HS-27A (cell line): ENCODE measurements at regions not wholly inside any gene's neighbourhood (a gene's known extent, or its start where the extent isn't known, plus 50 kb on each side); places are given as distances from the start of the nearest gene placed in this dataset.
"Not testable (repeated sequence)": the region's sequence is repeated elsewhere in the genome, so short reads cannot be mapped to it uniquely, and the experiment has no call there.

Source experiments
- DNase-seq: peaks from one replicate; pipeline ENCODE4 v3.0.0-alpha.2; 2012; ENCODE audit warnings: low read depth, missing footprints

DNA sequence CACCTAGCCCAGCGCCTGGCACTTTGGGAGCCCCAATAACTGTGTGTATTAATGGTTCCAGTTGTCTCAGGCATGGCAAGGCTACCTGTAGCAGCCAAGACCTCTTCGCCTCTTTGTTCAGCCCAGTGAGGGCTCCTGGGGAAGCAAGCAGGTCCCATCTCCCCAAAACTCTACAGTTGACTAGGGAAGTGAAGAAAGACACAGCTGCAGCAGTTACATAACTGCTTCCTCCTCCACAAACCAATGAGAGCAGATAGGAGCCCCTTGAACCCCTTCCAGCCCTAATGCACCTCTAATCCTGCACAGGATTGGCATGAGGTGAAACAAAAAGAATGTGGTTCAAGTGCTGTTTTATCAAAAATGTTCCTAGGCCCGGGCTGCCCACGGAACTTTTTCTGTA lies 100.5 kb downstream of the SYF2 start:
- no peak for DNase-seq

DNA sequence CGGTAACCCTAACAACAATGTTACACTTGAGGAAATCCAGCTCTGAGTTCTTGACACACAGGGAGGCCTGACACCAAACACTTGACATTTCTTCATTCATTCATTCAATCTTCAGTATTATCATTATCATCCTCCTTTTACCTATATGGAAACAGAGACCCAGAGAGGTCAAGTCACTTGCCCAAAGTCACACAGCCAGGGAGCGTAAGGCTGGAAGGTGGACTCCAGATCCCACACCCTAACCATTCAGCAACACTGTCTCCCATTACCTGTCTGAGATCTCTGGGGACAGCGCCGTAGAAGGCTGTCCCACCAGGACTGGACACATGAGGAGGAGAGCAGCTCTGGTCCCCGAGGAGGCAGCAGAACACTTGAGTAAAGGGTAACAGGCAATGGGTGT lies 101.4 kb downstream of the SYF2 start:
- DNase-seq = no peak

DNA sequence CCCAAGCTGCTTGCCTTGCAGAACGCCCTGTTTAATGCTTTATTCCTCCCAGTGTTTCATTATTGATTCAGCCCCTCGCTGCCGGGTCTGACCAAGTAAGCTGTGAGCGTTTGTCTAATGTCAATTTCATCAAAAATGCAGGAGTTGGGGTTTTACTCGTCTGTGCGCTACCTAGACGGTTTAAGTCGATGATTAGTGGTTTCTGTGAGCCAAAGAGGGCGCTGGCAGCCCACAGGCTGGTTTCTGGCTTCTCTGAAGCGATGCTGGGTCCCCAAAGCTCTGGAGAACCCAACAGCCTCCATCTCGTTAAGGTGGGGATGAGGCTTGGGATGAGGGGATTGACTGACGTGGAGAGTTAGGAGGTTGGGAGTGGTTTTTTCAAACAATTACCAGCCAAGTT lies 102.9 kb downstream of the SYF2 start:
- DNase-seq = no peak

GRCh38 chr1:25128121-25128621 lies 104.1 kb downstream of the SYF2 start:
- DNase-seq = no peak

DNA sequence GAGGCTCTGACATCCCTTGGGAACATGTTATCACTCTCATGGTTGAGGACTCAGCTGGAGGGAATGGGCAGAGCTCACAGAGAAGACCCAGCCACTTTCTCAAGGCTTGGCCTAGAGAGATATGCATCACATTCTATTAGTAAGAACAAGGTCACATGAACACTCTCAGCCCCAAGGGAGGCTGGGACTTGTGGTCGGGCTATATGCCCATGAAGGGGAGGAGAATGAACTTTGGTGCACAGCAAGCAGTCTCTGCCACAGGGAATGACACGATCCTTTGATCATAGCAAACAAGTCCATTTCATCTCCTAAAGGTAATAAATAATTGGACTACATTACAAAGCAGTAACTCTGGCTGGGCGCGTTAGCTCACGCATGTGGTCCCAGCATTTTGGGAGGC lies 105.7 kb downstream of the SYF2 start:
- no peak for DNase-seq

GRCh38 chr1:25123551-25123950 lies 108.8 kb downstream of the SYF2 start:
- DNase-seq = no peak

DNA sequence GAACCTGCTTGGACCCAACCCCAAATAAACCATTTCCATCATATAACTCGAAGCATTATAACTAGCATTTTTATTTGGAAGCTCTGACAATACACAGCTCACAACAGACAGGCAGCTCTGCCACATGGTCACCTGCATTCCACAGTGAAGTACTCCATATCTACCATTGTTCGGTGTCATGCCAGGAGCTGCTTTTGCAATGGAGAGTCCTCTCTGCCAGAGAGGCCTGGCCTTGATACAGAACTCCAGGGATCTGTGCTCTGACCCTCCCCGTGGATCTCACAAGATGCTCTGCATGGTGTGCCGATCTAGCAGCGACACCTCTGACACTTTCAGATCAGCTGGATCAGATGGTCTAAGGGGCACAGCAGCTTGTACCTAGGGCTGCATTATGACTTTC lies 109.6 kb downstream of the SYF2 start:
- no peak for DNase-seq

DNA sequence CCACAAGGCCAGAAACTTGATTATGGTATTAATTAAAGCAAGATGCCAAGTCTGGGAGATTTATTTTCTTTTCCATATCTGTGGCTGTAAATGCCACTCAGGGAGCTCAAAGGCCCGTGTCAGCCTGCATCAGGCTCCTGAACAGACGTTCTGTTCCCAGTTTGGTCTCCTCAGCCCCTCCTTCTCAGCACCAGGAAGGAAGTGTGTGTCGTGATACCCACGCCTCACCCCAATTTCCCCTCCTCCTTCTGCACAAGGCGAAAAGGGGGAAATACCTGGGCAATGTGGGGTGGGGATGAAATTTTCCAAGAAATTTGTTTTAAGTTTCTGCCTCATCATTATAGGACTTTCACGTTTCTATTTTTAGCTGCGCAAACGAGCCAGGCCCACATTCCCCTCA lies 112.0 kb downstream of the SYF2 start:
- DNase-seq = no peak

DNA sequence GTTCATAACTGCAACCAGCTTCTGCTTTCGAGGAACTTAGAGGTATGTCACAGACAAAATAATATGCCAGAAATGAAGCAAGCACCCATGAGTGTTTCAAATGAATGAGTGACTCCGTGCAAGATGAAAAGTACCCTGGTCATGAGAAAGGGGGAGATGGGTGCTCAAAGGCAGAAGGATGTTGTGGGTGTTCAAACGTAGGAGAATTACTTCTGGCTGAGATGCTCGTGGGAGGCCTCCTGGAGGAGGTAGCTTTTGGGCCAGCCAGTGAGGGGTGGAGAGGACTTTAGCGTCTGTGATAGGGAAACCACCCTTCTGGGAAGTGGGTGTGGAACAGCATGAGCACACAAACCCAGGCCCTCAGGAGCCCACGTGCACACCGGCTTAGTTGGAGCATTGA lies 113.8 kb downstream of the SYF2 start:
- no peak for DNase-seq

DNA sequence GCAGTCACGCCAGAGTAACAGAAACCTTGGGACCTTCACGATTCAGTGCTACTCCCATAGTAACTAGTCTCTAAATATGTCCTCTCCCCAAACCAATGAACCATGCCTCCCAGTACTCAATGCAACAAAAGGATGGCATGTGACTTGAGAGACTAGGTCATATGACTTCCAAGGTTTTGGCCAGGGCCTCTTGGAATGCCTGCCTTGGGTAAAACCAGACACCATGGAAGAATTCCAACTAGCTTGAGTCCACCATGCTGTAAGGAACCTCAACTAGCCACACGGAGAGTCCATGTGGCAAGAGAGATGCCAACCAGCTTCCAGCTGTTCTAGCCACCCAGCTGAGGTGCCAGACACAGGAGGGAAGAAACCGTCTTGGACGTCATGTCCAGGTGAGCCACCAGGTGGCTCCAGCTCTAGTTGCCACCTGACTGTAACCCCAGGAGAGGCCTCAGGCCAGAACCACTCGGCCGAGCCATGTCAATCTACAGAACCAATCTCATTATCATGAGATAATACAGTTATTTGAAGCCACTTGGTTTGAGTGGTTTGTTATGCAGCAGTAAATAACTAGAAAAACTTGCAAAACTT lies 115.0 kb downstream of the SYF2 start:
- no peak for DNase-seq

GRCh38 chr1:25116832-25117231 lies 115.5 kb downstream of the SYF2 start:
- no peak for DNase-seq

DNA sequence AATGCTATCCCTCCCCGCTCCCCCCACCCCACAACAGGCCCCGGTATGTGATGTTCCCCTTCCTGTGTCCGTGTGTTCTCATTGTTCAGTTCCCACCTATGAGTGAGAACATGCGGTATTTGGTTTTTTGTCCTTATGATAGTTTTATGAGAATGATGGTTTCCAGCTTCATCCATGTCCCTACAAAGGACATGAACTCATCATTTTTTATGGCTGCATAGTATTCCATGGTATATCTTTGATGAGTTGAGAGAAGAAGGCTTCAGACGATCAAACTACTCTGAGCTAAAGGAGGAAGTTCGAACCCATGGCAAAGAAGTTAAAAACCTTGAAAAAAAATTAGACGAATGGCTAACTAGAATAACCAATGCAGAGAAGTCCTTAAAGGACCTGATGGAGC lies 116.2 kb downstream of the SYF2 start:
- not testable (repeated sequence) for DNase-seq

DNA sequence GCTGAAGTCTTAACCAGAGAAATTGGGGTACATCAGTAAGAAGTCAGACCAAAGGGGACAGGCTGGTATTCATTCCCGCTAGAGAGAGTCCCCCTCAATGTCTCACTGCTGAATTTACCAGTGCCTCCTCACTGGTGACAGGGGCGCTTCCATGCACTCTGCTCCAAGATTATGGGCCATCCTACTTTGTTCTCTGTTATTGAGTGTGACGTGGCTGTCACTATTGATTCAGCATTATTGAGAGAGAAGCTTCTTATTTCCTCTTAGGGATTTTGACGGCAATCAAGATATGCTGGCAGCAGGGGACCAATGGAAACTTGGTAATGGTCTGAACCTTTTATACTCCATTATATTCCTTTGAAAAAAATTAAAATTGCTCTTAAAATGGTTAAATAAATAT lies 118.6 kb downstream of the SYF2 start:
- DNase-seq = no peak

DNA sequence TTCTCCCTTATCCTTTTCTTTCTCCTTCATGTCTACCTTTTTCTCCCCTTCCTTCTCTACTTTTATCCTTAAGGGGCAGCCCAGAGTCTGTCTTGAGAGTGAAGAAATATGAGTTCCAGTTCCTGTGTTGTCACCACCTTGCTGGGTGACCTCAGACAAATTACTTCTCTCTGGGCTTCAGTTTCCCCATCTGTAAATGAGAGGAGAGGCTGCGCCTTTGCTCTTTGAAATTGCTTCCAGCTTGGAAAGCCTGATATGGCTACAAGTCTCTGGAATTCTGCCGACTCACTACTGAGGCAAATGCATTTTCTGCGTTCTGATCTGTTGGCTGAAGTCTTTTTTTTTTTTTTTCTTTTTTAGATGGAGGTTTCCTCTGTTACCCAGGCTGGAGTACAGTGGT lies 119.2 kb downstream of the SYF2 start:
- no peak for DNase-seq

GRCh38 chr1:25112400-25112799 lies 119.9 kb downstream of the SYF2 start:
- DNase-seq = no peak

DNA sequence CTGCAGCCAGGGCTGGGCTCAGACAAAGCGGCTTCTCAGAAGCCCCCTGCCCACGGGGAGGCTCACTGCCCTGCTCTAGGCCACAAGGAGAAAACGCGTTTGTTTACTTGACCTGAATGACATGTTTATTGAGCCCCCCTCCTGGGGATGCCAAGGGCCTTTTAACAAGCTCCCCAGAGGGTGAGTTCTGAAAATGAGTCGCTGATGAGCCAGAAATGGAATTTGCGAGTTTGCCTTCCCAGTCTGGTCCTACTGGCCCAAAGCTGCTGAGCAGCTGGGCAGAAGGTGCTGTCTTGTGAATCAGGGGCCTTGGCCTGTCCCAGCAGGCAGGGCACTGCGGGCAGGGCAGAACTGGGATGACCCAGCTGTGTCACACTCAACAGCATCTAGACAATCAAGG lies 120.6 kb downstream of the SYF2 start:
- no peak for DNase-seq

GRCh38 chr1:25110485-25110884 lies 121.8 kb downstream of the SYF2 start:
- DNase-seq = no peak

DNA sequence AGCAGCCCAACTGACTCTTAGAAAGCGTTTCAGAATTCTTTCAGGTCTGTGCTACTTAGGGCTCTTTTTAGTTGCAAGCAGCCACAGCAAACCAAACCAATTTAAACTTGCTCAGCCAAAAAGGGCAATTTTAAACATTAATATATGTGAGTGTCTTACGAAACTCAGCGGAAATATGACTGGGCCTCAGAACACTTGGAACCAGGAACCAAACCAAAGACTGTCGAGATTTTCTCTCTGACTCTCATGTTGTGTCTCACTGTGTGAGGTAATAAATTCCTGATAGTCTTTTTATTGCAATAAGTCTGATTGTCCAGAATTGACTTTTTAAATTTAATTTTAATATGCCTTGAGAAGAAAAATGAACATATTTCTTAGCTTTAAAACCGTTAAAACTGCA lies 122.3 kb downstream of the SYF2 start:
- no peak for DNase-seq

DNA sequence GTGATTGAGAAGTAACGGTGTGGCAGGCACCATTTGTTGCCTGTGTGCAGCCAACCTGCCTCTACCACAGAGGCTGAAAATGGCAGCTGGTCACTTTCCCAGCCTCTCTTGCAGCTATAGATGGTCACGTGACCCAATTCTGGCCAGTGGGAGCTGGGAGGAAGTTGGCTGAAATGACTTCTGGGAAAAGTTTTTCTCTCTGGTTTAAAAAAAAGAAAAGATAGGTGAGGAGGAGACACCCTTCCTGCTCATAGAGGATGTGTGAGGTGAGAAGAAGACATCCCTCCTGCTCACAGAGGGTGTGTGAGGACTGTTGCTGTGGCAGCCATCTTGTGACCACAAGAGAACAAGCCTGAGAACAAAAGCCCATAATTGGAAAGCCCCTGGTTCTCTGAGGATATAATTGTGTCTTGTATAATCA lies 122.8 kb downstream of the SYF2 start:
- no peak for DNase-seq

DNA sequence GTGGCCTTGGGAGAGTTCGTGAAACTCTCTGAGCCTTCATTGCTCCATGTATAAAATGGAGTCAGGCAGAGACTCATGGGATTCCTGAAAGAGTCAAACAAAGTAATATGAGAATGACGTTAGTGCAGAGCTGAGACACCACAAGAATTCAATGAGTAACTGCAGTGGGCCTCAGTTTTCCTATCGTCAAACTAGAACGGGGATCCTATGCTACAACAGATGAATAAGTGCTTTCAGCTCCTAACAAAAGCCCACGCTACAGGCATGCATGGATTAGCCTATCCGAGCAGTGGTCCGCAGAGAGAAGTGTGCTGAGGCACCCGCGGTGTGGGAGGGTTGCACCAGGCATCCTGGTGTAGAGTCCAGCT lies 124.7 kb downstream of the SYF2 start:
- no peak for DNase-seq

GRCh38 chr1:25106976-25107642 lies 125.2 kb downstream of the SYF2 start:
- no peak for DNase-seq

DNA sequence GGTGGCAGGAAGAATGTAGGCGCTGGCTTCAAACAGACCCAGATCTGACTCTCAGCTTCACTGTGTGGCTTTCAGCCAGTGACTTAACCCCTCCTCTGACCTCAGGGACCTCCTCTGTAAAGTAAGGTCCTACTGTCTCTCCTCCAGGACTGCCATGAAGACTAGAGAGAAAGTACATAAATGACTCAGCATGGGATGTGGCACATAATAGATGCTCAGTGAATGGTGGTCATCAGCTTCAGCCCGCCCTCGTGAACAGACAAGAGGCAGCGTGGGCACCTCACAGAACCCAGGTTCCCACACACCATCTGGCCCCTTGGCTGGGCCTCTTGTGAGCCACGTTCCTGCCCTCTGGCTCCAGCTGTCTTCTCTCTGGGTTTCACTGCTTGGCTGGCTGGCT lies 126.0 kb downstream of the SYF2 start:
- DNase-seq = no peak

DNA sequence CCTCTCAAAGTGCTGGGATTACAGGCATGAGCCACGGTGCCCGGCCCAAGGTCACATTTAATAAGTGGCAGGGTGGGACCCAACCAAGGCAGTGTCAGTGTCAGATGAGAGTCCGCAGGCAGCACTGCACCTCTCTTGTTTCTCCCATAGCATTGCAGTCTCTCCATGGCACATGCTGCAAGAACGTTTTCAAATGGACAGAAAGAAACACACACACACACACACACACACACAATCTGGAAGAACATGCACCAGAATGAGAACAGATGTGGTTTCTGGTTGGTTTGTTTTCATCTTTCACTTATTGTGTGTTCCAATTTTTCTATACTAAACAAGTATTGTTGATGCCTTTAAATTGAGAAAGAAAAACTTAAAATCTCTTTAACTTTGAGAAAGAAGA lies 126.5 kb downstream of the SYF2 start:
- DNase-seq = no peak

DNA sequence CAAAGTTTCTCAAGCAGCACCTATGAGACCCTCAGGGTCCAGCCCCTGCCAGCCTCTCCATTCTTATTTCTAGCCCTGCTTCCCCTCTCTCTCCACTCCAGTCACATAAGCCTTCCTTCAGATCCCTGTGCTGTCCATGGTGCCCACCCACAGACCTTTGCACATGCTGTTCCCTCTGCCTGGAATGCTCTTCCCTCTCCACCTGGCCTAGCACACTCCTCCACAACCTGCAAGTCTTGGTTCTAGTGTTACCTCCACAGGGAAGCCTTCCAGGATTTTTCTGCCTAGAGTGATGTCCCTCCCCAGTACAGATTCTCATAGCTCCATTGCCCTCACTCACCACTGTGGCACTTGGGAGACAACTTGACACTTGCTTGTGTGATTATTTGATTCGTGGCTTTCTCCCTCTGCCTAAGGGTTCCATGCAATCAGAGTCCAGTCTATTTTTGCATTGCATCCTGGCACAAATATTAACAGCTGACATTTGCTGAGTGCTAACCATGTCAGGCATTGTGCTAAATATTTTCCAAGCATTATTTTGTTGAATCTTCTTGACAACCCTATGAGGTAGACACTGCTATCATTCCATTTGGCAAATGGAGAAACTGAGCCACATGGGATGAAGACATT lies 127.3 kb downstream of the SYF2 start:
- DNase-seq = no peak
